ENCODE measurements at regions not wholly inside any gene's neighbourhood (a gene's known extent, or its start where the extent isn't known, plus 50 kb on each side); places are given as distances from the start of the nearest gene placed in this dataset.

DNA sequence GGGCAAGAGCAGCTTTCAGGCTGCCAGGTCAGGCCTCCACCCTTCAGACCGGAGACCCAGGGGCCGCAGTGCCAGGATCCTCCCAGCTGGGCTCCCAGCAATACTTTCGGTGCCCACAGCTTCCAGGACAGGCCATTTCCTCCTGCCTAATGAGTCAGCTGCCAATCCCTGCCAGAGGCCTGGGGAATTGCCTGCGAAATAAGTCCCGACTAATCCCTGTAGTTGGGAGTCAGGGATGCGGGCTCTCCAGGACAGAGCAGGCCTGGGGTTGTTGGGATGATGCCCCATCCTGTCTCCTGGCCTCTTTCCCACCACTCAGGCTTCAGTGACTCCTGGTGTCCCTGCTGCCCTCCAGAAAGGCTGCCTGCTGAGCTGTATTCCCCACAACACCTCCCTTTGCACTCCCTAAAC, 143.5 kb upstream of the UNC5B start:
- TF ChIP-seq POLR2AphosphoS5 (IDR thresholded peaks at IDR 0.05; ENCODE audit: low read depth, low read length) (no peak), SIN3A (IDR thresholded peaks at IDR 0.05; ENCODE audit: borderline replicate concordance, insufficient read depth, low read length) (no peak), FOXP2 (optimal IDR thresholded peaks at IDR 0.05; ENCODE audit: borderline replicate concordance, extremely low read depth, extremely low read length, insufficient read depth) (no peak), TAF1 (IDR thresholded peaks at IDR 0.05; ENCODE audit: borderline replicate concordance, insufficient read depth, low read length) (no peak)
- TF ChIP-seq, protein P1, sequence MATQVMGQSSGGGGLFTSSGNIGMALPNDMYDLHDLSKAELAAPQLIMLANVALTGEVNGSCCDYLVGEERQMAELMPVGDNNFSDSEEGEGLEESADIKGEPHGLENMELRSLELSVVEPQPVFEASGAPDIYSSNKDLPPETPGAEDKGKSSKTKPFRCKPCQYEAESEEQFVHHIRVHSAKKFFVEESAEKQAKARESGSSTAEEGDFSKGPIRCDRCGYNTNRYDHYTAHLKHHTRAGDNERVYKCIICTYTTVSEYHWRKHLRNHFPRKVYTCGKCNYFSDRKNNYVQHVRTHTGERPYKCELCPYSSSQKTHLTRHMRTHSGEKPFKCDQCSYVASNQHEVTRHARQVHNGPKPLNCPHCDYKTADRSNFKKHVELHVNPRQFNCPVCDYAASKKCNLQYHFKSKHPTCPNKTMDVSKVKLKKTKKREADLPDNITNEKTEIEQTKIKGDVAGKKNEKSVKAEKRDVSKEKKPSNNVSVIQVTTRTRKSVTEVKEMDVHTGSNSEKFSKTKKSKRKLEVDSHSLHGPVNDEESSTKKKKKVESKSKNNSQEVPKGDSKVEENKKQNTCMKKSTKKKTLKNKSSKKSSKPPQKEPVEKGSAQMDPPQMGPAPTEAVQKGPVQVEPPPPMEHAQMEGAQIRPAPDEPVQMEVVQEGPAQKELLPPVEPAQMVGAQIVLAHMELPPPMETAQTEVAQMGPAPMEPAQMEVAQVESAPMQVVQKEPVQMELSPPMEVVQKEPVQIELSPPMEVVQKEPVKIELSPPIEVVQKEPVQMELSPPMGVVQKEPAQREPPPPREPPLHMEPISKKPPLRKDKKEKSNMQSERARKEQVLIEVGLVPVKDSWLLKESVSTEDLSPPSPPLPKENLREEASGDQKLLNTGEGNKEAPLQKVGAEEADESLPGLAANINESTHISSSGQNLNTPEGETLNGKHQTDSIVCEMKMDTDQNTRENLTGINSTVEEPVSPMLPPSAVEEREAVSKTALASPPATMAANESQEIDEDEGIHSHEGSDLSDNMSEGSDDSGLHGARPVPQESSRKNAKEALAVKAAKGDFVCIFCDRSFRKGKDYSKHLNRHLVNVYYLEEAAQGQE (IDR thresholded peaks at IDR 0.05; ENCODE audit: insufficient read depth in 1 of 2, low read depth in 2 of 2, low read length in 2 of 2) = no peak

GRCh38 chr10:71069909-71070666, 142.3 kb upstream of the UNC5B start:
- TF ChIP-seq TAF1 (IDR thresholded peaks at IDR 0.05; ENCODE audit: borderline replicate concordance, insufficient read depth, low read length) (no peak), FOXP2 (optimal IDR thresholded peaks at IDR 0.05; ENCODE audit: borderline replicate concordance, extremely low read depth, extremely low read length, insufficient read depth) (no peak), POLR2AphosphoS5 (IDR thresholded peaks at IDR 0.05; ENCODE audit: low read depth, low read length) (no peak), SIN3A (IDR thresholded peaks at IDR 0.05; ENCODE audit: borderline replicate concordance, insufficient read depth, low read length) (no peak)
- TF ChIP-seq, protein P1 (IDR thresholded peaks at IDR 0.05; ENCODE audit: insufficient read depth in 1 of 2, low read depth in 2 of 2, low read length in 2 of 2) = no peak

DNA sequence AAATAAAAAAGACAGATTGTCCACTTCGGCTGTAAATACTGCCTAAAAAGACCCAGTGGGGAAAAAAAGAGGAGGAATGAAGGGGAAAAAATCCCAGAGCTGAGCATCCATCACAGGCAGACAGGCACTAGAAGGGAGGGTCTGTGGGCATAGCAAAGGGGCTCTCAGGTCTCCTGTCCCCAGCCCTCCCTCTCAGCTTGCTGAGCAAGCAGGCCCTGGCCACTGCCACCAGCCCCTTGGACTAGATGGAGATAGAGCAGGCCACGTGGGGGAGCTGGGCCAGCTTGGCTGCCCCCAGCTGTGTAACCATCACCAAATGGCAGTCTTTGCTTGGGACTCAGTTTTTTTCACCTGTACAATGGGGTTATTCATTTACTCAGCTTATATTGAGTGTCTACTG, 141.6 kb upstream of the UNC5B start:
- TF ChIP-seq FOXP2 (optimal IDR thresholded peaks at IDR 0.05; ENCODE audit: borderline replicate concordance, extremely low read depth, extremely low read length, insufficient read depth) (no peak), POLR2AphosphoS5 (IDR thresholded peaks at IDR 0.05; ENCODE audit: low read depth, low read length) (no peak), TAF1 (IDR thresholded peaks at IDR 0.05; ENCODE audit: borderline replicate concordance, insufficient read depth, low read length) (no peak), SIN3A (IDR thresholded peaks at IDR 0.05; ENCODE audit: borderline replicate concordance, insufficient read depth, low read length) (no peak)
- TF ChIP-seq, protein P1 (IDR thresholded peaks at IDR 0.05; ENCODE audit: insufficient read depth in 1 of 2, low read depth in 2 of 2, low read length in 2 of 2) = no peak

DNA sequence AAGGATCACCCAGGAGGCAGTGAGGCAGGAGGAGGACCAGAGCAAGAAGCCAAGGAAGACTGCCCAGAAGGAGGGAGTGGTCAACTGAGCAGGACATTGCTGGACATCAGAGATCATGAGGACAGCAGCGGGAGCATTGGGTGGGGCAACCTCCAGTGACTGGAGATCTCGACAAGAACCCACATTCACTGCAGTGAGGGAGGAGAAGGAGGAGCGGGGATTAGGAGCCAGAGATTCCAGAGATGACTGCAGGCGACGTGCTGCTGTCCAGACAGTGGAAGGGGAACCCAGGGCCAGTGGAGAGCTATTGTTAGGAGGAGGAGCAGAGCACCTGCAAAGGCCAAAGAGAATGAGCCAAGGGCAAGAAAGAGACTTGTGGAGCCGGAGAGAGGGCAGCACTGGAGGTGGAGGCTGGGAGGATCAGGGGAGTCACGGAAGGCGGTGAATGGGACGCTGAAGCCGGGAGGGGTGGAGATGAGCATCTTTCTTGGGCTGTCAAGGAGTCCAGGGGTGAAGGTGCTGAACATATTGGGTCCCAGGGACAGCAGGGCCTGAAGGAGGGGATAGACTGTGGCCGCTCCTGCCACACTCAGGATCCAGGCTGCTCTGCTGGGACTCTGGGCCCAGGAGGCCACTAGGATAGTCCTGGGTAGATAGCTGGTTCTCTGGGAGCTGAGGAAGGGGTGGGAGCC, 140.1 kb upstream of the UNC5B start:
- TF ChIP-seq, protein P1 (IDR thresholded peaks at IDR 0.05; ENCODE audit: insufficient read depth in 1 of 2, low read depth in 2 of 2, low read length in 2 of 2) = no peak
- TF ChIP-seq SIN3A (IDR thresholded peaks at IDR 0.05; ENCODE audit: borderline replicate concordance, insufficient read depth, low read length) = no peak
- TF ChIP-seq FOXP2 (optimal IDR thresholded peaks at IDR 0.05; ENCODE audit: borderline replicate concordance, extremely low read depth, extremely low read length, insufficient read depth) = no peak
- TF ChIP-seq POLR2AphosphoS5 (IDR thresholded peaks at IDR 0.05; ENCODE audit: low read depth, low read length) = no peak
- no peak for TF ChIP-seq TAF1 (IDR thresholded peaks at IDR 0.05; ENCODE audit: borderline replicate concordance, insufficient read depth, low read length)

Measured in PFSK-1 (cell line).